GM21529 (cell line): ENCODE measurements at regions not wholly inside any gene's neighbourhood (a gene's known extent, or its start where the extent isn't known, plus 50 kb on each side); places are given as distances from the start of the nearest gene placed in this dataset.
"Not testable (repeated sequence)": the region's sequence is repeated elsewhere in the genome, so short reads cannot be mapped to it uniquely, and the experiment has no call there.

Source experiments
- ATAC-seq: cut with Tn5 transposase; IDR thresholded peaks from one replicate; pipeline ENCODE4 v1.9.1; 2021; ENCODE audit not compliant: unreplicated experiment

- no peak for ATAC-seq
Observed at GRCh38 chr2:142758973-142759372, 118.5 kb upstream of the KYNU start.

DNA sequence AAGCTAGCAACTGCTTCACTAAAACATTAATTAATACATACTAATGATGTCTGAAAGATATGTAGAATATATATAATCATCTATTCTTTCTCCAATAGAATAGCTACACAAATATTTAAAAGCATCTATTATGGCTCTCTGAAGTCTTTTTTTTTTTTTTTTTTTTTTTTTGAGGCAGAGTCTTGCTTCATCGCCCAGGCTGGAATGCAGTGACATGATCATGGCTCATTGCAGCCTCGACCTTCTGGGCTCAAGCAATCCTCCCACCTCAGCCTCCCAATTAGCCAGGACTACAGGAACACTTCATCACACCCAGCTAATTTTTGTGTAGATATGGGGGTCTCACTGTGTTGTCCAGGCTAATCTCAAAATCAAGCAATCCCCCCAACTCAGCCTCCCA is 120.4 kb upstream of the KYNU start:
- ATAC-seq = no peak

GRCh38 chr2:142756430-142756829 is 121.0 kb upstream of the KYNU start:
- ATAC-seq = no peak

- no peak for ATAC-seq
Observed at GRCh38 chr2:142755191-142755590, 122.3 kb upstream of the KYNU start.

DNA sequence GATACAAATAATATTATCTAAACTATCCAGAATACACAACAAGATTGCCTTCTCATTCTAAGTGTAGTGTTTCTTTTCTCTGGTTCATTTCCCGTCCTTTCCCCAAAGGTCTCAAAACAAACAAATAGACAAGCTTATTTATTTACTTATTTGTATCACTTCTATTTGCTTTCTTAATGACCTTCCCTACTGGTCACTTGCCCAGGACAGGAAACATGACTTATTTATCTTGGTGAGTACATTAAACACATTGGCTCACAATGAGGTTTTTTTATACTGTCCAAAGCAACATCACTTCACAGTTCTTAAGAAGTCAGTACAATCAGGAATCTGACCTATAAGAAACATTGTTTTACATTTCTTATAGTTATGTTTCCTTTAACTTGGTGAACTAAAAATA is 123.3 kb upstream of the KYNU start:
- no peak for ATAC-seq

- ATAC-seq = no peak
Observed at GRCh38 chr2:142750858-142751257, 126.6 kb upstream of the KYNU start.

DNA sequence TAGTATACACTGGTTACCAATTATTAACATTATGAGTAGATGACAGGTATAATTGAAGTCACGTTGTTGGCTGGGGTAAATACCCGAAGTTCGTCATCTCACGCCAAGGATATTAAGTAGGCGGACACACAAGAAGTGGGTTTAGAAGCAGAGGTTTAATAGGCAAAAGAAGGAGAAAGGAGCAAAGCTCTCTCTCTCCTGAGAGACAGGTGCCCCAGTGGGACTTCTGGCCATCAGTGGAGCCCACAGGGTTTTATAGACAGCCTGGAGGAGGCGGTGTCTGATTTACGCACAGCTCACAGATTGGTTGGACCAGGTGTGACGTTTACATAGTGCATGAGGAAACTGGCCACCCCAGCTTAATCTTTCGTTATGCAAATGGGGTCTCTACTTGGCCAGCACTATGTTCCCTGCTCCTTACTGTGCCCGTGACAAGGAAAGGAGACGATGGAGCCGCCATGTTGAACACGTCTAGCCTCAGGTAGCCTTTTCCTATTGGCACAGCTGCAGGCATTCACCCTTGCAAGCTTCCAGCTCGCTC is 128.8 kb upstream of the KYNU start:
- ATAC-seq = no peak

DNA sequence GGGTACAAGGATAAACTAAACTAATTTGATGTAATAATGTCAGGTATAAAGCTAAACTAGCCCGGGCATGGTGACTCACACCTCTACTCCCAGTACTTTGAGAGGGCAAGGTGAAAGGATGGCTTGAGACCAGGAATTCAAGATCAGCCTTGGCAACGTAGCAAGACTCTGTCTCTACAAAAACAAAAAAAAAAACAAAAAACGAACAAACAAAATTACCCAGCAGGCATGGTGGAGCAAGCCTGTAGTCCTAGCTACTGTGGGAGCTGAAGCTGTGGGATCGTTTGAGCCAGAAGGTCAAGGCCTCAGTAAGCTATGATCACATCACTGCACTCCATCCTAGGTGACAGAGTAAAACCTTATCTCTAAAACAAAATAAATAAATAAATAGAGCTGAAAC is 131.8 kb upstream of the KYNU start:
- no peak for ATAC-seq

- peak; percentile 25 for ATAC-seq
Observed at GRCh38 chr2:142742371-142743214, 134.9 kb upstream of the KYNU start.

DNA sequence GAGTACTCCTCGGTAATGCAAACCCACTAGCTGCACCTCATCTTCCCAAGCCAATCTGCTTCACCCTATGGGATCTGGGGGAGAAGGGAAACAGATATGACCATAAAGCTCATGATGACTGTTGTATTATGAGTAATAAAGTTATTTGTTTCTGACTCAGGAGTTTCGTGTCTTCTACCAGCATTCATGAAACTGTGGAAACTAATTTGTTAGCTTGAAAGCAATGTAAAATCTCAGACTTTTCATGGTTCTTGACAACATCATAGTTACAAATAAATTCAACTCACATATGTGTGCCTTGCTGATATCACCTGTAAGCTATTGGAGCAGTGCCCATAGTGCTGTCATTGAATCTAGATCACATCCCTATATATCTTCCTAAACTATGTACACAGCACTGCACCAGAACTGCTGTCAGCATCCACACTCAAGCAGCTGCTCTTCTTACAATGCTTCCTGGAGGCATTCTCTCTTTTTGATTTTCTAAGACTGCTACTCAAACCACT is 135.6 kb upstream of the KYNU start:
- peak; percentile 68 for ATAC-seq

- no peak for ATAC-seq
Observed at GRCh38 chr2:142734770-142735169, 142.7 kb upstream of the KYNU start.

GRCh38 chr2:142734231-142734630 is 143.2 kb upstream of the KYNU start:
- no peak for ATAC-seq

GRCh38 chr2:142729814-142730213 is 147.7 kb upstream of the KYNU start:
- ATAC-seq = not testable (repeated sequence)

DNA sequence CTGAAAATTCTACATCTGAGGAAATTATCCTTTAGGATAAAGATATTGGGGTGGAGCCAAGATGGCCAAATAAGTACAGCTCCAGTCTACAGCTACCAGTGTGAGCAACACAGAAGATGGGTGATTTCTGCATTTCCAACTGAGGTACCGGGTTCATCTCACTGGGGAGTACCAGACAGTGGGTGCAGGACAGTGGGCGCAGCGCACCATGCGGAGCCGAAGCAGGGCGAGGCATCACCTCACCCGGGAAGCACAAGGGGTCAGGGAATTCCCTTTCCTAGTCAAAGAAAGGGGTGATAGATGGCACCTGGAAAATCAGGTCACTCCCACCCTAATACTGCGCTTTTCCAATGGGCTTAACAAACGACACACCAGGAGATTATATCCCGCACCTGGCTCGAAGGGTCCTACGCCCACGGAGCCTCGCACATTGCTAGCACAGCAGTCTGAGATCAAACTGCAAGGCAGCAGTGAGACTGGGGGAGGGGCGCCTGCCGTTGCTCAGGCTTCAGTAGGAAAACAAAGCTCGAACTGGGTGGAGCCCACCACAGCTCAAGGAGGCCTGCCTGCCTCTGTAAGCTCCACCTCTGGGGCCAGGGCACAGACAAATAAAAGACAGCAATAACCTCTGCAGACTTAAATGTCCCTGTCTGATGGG is 149.5 kb upstream of the KYNU start:
- ATAC-seq = not testable (repeated sequence)

DNA sequence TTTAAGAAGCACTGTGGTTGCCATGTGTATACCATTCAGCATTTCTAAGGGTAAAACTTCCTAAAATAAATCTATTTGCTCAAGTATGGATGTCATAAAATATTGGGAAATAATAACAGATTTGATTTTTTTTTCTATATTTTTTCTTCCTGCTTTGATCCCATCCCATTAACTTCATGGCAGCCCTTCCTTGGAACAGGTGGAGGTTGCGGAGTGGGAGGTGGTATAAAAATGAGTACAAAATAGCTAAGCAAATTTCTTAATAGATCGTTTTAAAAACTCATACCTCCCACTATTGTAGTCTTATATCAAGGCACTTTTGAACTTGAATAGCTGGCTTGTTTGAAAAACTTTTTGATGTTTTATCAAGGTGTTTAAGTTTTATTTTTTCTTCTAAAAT is 152.1 kb upstream of the KYNU start:
- ATAC-seq = no peak

- ATAC-seq = peak; percentile 54
Observed at GRCh38 chr2:142724713-142725349, 152.6 kb upstream of the KYNU start.

- ATAC-seq = no peak
Observed at GRCh38 chr2:142724186-142724585, 153.3 kb upstream of the KYNU start.

GRCh38 chr2:142723236-142723635 is 154.2 kb upstream of the KYNU start:
- no peak for ATAC-seq

DNA sequence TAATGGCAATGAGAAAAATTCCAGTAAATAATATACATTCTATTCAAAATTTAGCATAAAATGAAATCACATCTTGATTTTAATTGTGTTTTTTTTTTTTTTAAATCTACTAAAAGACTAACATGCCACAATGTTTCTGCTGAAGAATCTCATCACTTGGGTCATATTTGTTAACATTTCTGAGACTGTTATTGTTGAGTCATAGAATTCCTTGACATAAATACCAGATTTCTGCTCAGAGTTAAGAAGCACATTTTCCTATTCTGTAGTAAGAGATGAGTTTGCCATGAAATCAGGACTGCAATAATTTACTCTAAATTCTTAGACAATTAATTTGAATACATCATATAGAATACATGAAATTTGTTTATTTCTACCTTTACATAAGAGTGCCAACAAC is 154.9 kb upstream of the KYNU start:
- no peak for ATAC-seq

DNA sequence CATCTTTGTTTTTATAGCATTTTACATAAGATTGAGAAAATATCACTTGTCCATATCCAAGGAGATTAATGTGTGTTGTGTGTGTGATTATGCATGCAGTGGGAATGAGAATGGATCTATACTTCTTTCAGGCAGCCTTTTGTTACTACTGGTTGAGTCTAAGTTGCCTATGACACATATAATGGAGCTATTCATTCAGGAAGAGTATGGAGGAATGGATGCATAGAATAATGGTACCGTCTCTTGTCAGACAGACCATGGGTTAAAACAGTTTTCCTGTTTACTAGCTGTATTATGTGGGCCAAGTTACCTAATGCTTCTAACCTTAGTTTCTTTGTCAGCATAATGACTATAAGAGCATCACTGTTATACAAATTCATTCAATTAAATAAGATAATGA is 155.4 kb upstream of the KYNU start:
- no peak for ATAC-seq

- no peak for ATAC-seq
Observed at GRCh38 chr2:142721015-142721414, 156.4 kb upstream of the KYNU start.
